ENCODE measurements at regions not wholly inside any gene's neighbourhood (a gene's known extent, or its start where the extent isn't known, plus 50 kb on each side); places are given as distances from the start of the nearest gene placed in this dataset.

- TF ChIP-seq CTCF (conservative IDR thresholded peaks at IDR 0.05; ENCODE audit: low read depth, low read length) = no peak
- TF ChIP-seq SMC3 (IDR thresholded peaks at IDR 0.05; ENCODE audit: low read depth, low read length) = no peak
- TF ChIP-seq MAZ (IDR thresholded peaks at IDR 0.05; ENCODE audit: borderline replicate concordance, low read depth, low read length) = no peak
- TF ChIP-seq RAD21 (IDR thresholded peaks at IDR 0.05; ENCODE audit: low read length) = no peak
- TF ChIP-seq MAFK (IDR thresholded peaks at IDR 0.05; ENCODE audit: low read depth, low read length) = no peak
- no peak for TF ChIP-seq MXI1 (IDR thresholded peaks at IDR 0.05; ENCODE audit: borderline replicate concordance, low read depth, low read length)
- no peak for TF ChIP-seq POLR2A (IDR thresholded peaks at IDR 0.05; ENCODE audit: low read depth, low read length)
- no peak for TF ChIP-seq RCOR1 (IDR thresholded peaks at IDR 0.05; ENCODE audit: insufficient replicate concordance, low read length)
- TF ChIP-seq USF2 (IDR thresholded peaks at IDR 0.05; ENCODE audit: low read depth, low read length) = no peak
- TF ChIP-seq NFE2L2 (IDR thresholded peaks at IDR 0.05; ENCODE audit: low read depth, low read length) = no peak
- TF ChIP-seq CHD1 (IDR thresholded peaks at IDR 0.05; ENCODE audit: low read depth, low read length) = no peak
- TF ChIP-seq CEBPB (IDR thresholded peaks at IDR 0.05; ENCODE audit: low read depth, low read length) = no peak
- TF ChIP-seq RFX5 (IDR thresholded peaks at IDR 0.05; ENCODE audit: low read depth, low read length) = no peak
Measured at GRCh38 chr11:129645943-129646342, 169.7 kb upstream of the TMEM45B start.

All from IMR-90 (cell line).